NCI-H146 (cell line): ENCODE measurements at regions not wholly inside any gene's neighbourhood (a gene's known extent, or its start where the extent isn't known, plus 50 kb on each side); places are given as distances from the start of the nearest gene placed in this dataset.
A peak's percentile ranks its signal among the peaks of the same experiment; 100 is the strongest.

Experiments
- DNase-seq: peaks from one replicate; lab custom pipeline; 2025; lab: John Stamatoyannopoulos, UW

DNA sequence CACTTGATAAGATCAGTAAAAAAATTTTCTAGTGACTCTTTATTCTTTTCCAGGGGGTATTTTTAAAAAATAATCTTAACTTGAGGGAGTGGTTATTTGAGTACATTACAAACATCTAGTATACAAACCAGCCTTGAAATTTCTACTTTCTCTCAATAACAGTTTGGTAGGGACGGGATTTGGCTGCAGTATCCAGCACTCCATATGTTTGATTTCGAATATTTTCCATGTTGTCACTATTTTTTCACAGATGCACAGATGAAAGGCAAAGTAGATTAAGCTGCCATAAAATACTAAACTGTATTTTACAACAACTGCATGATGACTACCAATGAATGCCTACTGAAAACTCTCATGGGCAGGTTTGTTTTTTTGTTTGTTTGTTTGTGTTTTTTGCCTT, 225.0 kb downstream of the COX7B2 start:
- DNase-seq: no peak

DNA sequence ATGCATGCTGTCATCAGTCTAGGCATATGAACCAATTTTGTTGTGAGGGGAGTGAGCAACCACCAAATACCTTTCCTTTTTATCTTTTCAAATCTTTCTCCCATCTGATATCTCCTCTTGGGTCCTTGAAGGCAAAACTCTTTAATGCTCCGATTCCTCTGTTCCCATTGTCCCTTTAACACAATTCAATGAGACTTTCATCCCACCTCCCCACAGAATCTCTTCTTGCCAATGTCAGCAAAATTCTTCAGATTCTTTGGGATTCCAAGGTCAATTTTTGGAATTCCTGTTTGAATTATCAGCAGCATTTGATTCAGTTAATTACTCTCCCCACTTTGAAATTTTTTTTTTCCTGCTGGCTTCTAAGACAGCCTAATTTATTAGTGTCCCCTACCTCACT, 232.7 kb downstream of the COX7B2 start:
- no peak for DNase-seq

- no peak for DNase-seq
Measured at GRCh38 chr4:46674326-46674725, 234.7 kb downstream of the COX7B2 start.

DNA sequence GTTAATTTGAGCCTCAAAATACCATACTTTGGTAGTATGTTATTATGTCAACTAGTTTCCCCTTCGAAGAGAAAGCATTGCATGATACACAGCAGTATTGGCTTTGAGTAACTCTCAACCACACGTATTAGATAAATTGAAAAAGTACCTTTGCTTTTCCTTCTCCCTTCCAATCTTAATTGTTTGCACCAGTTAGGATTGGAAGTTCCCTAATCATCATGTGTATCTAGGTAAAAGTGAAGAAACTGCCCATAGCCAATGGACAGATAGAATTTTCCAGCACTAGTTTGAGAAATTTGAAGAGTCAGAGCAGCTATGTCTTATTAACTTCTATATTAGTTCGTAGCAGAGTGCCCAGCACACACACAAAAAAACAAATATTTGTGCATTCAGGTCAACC, 241.3 kb downstream of the COX7B2 start:
- DNase-seq: no peak

- no peak for DNase-seq
Measured at GRCh38 chr4:46656071-46656470, 253.0 kb downstream of the COX7B2 start.

DNA sequence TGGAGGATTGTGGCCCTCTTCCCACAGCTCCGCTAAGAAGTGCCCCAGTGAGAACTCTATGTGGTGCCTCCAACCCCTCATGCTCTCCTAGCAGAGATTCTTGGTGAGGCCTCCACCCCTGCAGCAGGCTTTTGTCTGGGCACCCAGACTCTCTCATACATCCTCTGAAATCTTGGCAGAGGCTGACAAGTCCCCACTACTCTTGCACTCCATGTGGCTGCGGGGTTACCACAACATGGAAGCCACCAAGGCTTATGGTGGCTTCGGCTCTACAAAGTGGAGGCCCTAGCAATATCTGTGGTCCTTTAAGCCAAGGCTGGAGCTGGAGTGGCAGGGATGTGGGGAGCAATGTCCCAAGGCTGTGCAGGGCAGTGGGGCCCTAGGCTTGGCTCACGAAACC, 255.2 kb downstream of the COX7B2 start:
- DNase-seq: no peak

- no peak for DNase-seq
Measured at GRCh38 chr4:46649390-46649789, 259.5 kb upstream of the GABRA2 start.

- DNase-seq: peak; percentile 23
Measured at GRCh38 chr4:46648088-46648744, 258.3 kb upstream of the GABRA2 start.

- DNase-seq: no peak
Measured at GRCh38 chr4:46645126-46645525, 255.2 kb upstream of the GABRA2 start.
